GM19351 (cell line): ENCODE measurements at regions not wholly inside any gene's neighbourhood (a gene's known extent, or its start where the extent isn't known, plus 50 kb on each side); places are given as distances from the start of the nearest gene placed in this dataset.
"Not testable (repeated sequence)": the region's sequence is repeated elsewhere in the genome, so short reads cannot be mapped to it uniquely, and the experiment has no call there.

Source experiments
- ATAC-seq: cut with Tn5 transposase; IDR thresholded peaks from one replicate; pipeline ENCODE4 v1.9.1; 2021; ENCODE audit warnings: mild to moderate bottlenecking, moderate library complexity; ENCODE audit not compliant: unreplicated experiment

DNA sequence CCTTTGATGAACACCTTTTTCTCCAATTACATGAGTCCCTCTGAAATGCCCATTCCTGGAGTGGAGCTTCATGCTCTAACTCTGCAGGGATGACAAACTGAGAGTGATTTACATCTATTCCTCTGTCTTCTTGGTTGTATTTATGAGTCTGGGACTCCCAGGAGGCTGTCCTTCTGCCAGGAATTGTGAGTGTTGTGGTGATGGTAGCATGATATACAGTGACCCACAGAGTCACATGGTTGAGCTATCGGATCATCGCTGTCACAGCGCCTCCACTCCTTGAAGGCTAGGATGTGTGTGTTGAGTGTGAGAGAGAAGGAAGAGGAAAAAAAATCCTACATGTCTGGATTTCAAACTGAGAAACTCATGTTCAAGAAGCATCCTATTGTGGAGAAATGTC is 163.4 kb upstream of the CACNA1E start:
- no peak for ATAC-seq

DNA sequence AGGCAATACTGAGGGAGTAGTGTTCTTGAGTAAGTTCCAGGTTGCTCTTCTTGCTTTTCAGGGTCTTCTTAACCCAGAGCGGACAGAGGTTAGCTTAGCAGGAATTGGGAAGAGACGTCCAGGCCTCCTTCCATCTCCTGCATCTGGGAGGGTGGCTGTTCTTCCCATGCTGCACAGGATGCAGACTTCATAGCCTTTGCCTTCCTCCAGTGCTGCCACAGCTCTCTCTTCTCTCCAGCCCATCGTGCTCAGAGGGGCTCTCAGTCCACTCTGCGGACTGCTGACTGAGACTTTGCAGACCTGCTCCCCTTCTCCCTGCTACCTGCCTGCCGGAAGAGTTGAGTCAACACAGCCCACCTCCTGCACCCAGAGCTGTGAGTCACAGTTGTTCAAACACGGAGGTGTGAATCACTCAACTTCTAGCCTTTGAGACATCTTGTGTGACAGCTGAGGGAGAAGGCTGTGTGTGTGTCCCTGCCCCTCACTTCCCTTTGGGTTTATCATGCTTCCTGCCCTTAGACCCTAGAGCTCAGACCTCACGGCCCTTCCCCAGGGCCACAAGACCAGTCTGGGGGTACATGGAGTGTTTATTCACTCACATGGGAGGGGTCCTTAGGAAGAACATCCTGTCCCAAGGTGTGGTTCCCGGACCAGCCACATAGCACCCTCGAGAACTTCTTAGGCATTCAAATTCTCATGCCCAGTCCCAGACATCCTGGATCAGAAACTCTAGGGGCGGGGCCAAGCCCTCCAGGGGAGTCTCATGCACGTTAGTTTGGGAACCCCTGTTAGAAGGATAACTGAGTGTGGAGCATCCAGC is 158.3 kb upstream of the CACNA1E start:
- ATAC-seq = no peak

DNA sequence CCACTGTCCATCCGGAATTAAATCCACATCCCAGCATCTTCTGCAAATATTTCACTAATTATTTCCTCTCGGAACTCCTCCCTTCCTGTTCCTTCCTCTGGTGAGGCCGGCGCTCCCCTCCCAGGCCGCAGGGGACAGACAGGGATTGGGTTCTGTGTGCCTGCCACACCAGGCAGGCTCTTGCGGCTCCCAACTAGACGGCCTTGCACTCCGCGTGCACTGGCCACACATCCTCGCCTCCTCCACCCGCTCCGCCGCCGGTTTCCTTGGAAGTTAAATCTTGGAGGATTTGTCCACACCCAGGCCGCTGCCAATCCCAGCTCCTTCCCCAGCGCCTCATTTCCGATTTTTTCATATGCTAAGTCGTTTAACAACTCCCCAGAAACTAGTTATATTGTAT is 157.6 kb upstream of the CACNA1E start:
- not testable (repeated sequence) for ATAC-seq

- ATAC-seq = no peak
Measured at GRCh38 chr1:181326348-181326747, 157.0 kb upstream of the CACNA1E start.

DNA sequence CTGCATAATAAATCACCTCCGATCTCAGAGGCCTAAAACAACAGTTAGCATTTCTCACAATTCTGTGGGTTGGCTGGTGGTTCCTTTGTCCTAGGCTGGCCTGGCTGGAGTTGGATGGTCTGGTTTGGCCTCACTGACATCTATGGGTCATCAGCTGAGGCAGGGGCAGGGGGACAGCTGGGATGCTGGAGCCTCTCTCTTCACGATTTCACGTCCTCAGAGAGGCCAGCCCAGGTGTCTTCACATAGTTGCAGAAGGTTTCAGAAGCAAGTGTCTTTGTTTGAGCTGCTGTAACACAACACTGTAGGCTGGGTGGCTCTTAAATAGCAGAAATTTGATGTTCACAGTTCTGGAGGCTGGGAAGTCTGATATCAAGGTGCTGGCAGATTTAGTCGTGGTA is 155.5 kb upstream of the CACNA1E start:
- ATAC-seq = no peak

DNA sequence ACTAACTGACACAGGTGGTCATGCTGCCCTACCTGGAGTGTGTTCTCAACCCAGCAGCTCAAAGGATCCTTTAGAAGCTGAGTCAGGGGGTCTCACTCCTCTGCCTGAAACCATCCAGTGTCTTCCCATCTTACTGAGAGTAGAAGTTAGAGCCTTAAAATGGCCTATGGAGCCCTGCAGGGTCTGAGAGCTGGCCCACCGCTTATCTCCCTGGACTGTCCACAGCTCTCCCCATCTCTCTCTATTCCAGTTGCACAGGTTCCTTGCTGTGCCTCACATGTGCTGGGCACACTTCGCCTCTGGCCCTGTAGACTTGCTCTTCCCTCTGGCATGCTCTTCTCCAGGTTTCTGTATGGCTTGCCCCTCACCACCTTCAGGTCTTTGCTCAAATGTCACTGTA is 148.6 kb upstream of the CACNA1E start:
- ATAC-seq = no peak

- no peak for ATAC-seq
Measured at GRCh38 chr1:181335631-181336030, 147.7 kb upstream of the CACNA1E start.

- ATAC-seq = no peak
Measured at GRCh38 chr1:181341026-181341632, 142.2 kb upstream of the CACNA1E start.

DNA sequence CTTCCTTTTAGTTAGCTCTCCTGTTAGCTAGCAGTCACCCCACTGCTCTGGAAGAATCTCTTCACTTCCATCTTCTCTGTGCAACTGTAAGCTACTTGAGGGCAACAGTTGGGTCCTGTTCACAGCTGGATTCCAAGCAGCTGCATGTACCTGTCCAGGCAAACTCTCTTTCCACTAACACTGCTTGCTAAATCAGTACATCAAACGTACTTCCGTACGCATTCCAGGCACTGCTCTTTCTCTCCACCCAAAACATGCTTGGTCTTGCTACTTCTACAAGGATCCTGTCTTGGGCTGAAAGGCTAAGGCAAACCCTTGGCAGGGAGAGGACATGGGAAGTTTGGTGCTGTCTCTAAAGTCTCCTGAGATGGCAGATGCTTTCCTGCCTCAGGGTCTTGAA is 139.2 kb upstream of the CACNA1E start:
- no peak for ATAC-seq

DNA sequence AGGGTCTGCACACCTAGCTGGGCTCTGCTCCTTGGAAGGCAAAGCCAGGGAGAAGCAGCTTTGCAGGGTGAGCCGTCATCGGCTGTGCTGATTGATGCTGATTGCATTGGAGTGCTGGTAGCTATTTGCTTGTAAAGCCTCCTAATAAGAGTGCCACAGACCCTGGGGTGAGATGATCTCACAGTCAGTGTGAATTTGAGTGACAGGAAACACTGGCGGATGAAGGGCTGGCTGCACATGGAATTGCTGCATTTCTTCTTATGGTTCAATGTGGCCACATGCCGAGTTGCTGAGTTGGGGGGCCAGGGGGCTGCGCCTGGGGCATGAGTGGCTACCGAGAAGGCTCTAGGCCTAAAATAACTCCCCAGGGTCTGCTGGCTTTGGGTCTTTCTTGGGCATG is 138.2 kb upstream of the CACNA1E start:
- no peak for ATAC-seq

GRCh38 chr1:181347495-181348390 is 135.6 kb upstream of the CACNA1E start:
- ATAC-seq = no peak

DNA sequence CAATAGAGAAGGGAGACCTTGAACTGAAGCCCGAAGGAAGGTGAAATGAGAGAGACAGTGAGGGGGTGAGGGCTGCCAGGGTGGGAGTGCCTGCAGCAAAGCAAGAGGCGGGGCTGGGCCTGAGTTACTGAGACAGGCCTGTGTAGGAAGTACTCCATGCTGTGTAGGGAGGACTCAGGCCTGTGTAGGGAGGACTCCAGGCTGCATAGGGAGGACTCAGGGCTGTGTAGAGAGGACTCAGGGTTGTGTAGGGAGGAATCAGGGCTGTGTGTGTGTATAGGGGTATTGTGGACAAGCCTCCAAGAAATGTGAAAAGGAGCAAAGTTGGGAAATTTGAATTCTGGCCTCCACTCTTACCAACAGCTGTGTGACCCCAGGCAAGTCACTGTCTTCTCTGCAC is 133.8 kb upstream of the CACNA1E start:
- ATAC-seq = no peak

DNA sequence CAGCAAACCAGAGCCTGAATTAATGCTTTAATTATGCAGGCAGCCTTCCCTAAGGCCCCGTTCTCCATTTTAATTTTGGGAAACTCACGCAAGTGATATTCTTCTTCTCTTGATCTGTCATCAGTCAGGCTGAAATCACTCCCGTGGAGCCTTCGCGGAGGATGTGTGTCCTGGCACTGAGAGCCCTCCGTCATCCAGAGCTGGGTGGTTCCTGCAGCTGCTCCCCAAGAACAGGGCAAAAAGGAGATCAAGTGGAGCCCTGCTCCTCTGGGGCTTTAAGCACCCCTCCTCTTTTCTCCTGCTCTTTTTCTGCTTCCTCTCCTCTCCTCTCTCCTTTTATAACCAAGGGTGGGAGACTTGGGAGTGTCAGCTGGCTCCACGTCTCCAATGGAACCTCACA is 133.2 kb upstream of the CACNA1E start:
- no peak for ATAC-seq

GRCh38 chr1:181351740-181352139 is 131.6 kb upstream of the CACNA1E start:
- ATAC-seq = no peak

DNA sequence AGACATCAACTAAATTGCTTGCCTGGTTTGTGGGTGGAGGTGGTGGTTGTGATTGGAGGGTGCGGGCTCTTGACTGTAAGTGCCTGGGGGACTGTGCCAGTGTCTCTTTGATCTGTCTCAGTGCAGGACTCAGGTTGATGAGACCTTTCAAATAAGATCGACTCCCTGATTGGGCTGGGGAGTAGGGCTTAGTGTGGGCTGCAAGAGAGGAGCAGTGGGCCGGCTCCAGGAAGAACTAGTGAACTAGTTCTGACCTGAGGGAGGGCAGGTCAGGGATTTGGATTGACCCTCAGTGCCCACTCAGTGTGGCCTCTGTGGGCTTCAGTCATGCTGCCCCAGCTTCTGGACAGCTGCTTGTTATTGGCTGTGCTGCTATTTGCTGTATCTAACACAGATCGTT is 130.6 kb upstream of the CACNA1E start:
- ATAC-seq = no peak

GRCh38 chr1:181353526-181353925 is 129.8 kb upstream of the CACNA1E start:
- ATAC-seq = no peak

GRCh38 chr1:181354865-181355264 is 128.5 kb upstream of the CACNA1E start:
- ATAC-seq = no peak

GRCh38 chr1:181356505-181357340 is 126.6 kb upstream of the CACNA1E start:
- no peak for ATAC-seq

- no peak for ATAC-seq
Measured at GRCh38 chr1:181359012-181359411, 124.3 kb upstream of the CACNA1E start.

GRCh38 chr1:181364801-181365200 is 118.5 kb upstream of the CACNA1E start:
- ATAC-seq = no peak

- no peak for ATAC-seq
Measured at GRCh38 chr1:181366910-181367309, 116.4 kb upstream of the CACNA1E start.
